ENCODE measurements at regions not wholly inside any gene's neighbourhood (a gene's known extent, or its start where the extent isn't known, plus 50 kb on each side); places are given as distances from the start of the nearest gene placed in this dataset.
"Not testable (repeated sequence)": the region's sequence is repeated elsewhere in the genome, so short reads cannot be mapped to it uniquely, and the experiment has no call there.

- TF ChIP-seq CTCF (IDR thresholded peaks at IDR 0.05; ENCODE audit: insufficient read depth, low read length), result no peak
- DNase-seq (ENCODE audit: low read depth), result no peak
- no peak overlapping the region for H3K4me3 ChIP-seq (ENCODE audit: low read depth, low read length)
Observed at GRCh38 chrX:93468075-93468474, 205.3 kb downstream of the NAP1L3 start.

GRCh38 chrX:93466383-93466782 lies 207.0 kb downstream of the NAP1L3 start:
- no peak for TF ChIP-seq CTCF (IDR thresholded peaks at IDR 0.05; ENCODE audit: insufficient read depth, low read length)
- no peak overlapping the region for H3K4me3 ChIP-seq (ENCODE audit: low read depth, low read length)
- no peak for DNase-seq (ENCODE audit: low read depth)

GRCh38 chrX:93461060-93461459 lies 212.3 kb downstream of the NAP1L3 start:
- no peak for TF ChIP-seq CTCF (IDR thresholded peaks at IDR 0.05; ENCODE audit: insufficient read depth, low read length)
- no peak for DNase-seq (ENCODE audit: low read depth)
- no peak overlapping the region for H3K4me3 ChIP-seq (ENCODE audit: low read depth, low read length)

GRCh38 chrX:93454509-93454908 lies 218.9 kb downstream of the NAP1L3 start:
- H3K4me3 ChIP-seq (ENCODE audit: low read depth, low read length), result no peak overlapping the region
- no peak for TF ChIP-seq CTCF (IDR thresholded peaks at IDR 0.05; ENCODE audit: insufficient read depth, low read length)
- DNase-seq (ENCODE audit: low read depth), result no peak

GRCh38 chrX:93434721-93435120 lies 238.7 kb downstream of the NAP1L3 start:
- DNase-seq (ENCODE audit: low read depth); H3K4me3 ChIP-seq (ENCODE audit: low read depth, low read length): not testable (repeated sequence)

GRCh38 chrX:93428497-93428896 lies 244.9 kb downstream of the NAP1L3 start:
- H3K4me3 ChIP-seq (ENCODE audit: low read depth, low read length), result no peak overlapping the region
- TF ChIP-seq CTCF (IDR thresholded peaks at IDR 0.05; ENCODE audit: insufficient read depth, low read length), result no peak
- DNase-seq (ENCODE audit: low read depth), result no peak

GRCh38 chrX:93422693-93423092 lies 250.7 kb downstream of the NAP1L3 start:
- H3K4me3 ChIP-seq (ENCODE audit: low read depth, low read length), result no peak overlapping the region
- TF ChIP-seq CTCF (IDR thresholded peaks at IDR 0.05; ENCODE audit: insufficient read depth, low read length), result peak; percentile 51
- DNase-seq (ENCODE audit: low read depth), result peak; percentile 3
